H9 (cell line): ENCODE measurements at regions not wholly inside any gene's neighbourhood (a gene's known extent, or its start where the extent isn't known, plus 50 kb on each side); places are given as distances from the start of the nearest gene placed in this dataset.
"Not testable (repeated sequence)": the region's sequence is repeated elsewhere in the genome, so short reads cannot be mapped to it uniquely, and the experiment has no call there.

Experiments used
- DNase-seq: peaks from one replicate; pipeline ENCODE4 v3.0.0-alpha.2; 2017
- H2AFZ ChIP-seq: one replicate; pipeline ENCODE4 v1.6.1; 2013; ENCODE audit warnings: mild to moderate bottlenecking, low read length, control low read depth, moderate library complexity
- H2AK5ac ChIP-seq: 2 replicates; pipeline ENCODE4 v1.6.1; 2013; ENCODE audit warnings: low read length, control low read depth, mixed read lengths; ENCODE audit not compliant: insufficient read length
- H2BK120ac ChIP-seq: one replicate; pipeline ENCODE4 v1.6.1; 2013; ENCODE audit warnings: low read depth, mild to moderate bottlenecking, low read length, control low read depth, inconsistent platforms; ENCODE audit not compliant: poor library complexity, severe bottlenecking
- H2BK12ac ChIP-seq: 2 replicates; pipeline ENCODE4 v1.6.1; 2013; ENCODE audit warnings: low read length, control low read depth, mixed read lengths, low read depth; ENCODE audit not compliant: insufficient read length
- H2BK15ac ChIP-seq: 2 replicates; pipeline ENCODE4 v1.6.1; 2013; ENCODE audit warnings: low read depth, low read length, control low read depth
- H2BK20ac ChIP-seq: one replicate; pipeline ENCODE4 v1.6.1; 2013; ENCODE audit warnings: low read depth, mild to moderate bottlenecking, low read length, control low read depth, inconsistent platforms; ENCODE audit not compliant: poor library complexity, severe bottlenecking
- H2BK5ac ChIP-seq: 2 replicates; pipeline ENCODE4 v1.6.1; 2013; ENCODE audit warnings: low read length, control low read depth, mixed read lengths; ENCODE audit not compliant: insufficient read length
- H3K14ac ChIP-seq: 2 replicates; pipeline ENCODE4 v1.6.1; 2013; ENCODE audit warnings: low read length, control low read depth; ENCODE audit not compliant: insufficient read depth
- H3K18ac ChIP-seq: 2 replicates; pipeline ENCODE4 v1.6.1; 2013; ENCODE audit warnings: low read depth, mild to moderate bottlenecking, mixed read lengths, low read length, control low read depth; ENCODE audit not compliant: insufficient read length
- H3K23ac ChIP-seq: 2 replicates; pipeline ENCODE4 v1.6.1; 2013; ENCODE audit warnings: low read length, control low read depth, mixed read lengths, low read depth; ENCODE audit not compliant: insufficient read length
- H3K23me2 ChIP-seq: 2 replicates; pipeline ENCODE4 v1.6.1; 2013; ENCODE audit warnings: low read depth, mild to moderate bottlenecking, mixed read lengths, low read length, control low read depth; ENCODE audit not compliant: insufficient read length, poor library complexity, severe bottlenecking
- H3K27ac ChIP-seq: 2 replicates; pipeline ENCODE4 v1.5.1; 2013; ENCODE audit warnings: low read length, control low read depth, mixed read lengths, low read depth; ENCODE audit not compliant: insufficient read length
- H3K27me3 ChIP-seq: 2 replicates; pipeline ENCODE4 v1.6.1; 2013; ENCODE audit warnings: low read length, control low read depth, inconsistent platforms; ENCODE audit not compliant: insufficient read depth
- H3K4ac ChIP-seq: 2 replicates; pipeline ENCODE4 v1.6.1; 2013; ENCODE audit warnings: low read depth, mild to moderate bottlenecking, control low read depth, inconsistent platforms, low read length, moderate library complexity
- H3K4me1 ChIP-seq: 2 replicates; pipeline ENCODE4 v1.6.1; 2013; ENCODE audit warnings: low read length, control low read depth, inconsistent platforms; ENCODE audit not compliant: insufficient read depth
- H3K4me2 ChIP-seq: 2 replicates; pipeline ENCODE4 v1.6.1; 2013; ENCODE audit warnings: low read length, control low read depth, mixed read lengths; ENCODE audit not compliant: insufficient read length, insufficient read depth
- H3K56ac ChIP-seq: 2 replicates; pipeline ENCODE4 v1.6.1; 2013; ENCODE audit warnings: low read depth, mild to moderate bottlenecking, mixed read lengths, low read length, control low read depth; ENCODE audit not compliant: insufficient read length
- H3K79me1 ChIP-seq: 2 replicates; pipeline ENCODE4 v1.6.1; 2013; ENCODE audit warnings: low read depth, mild to moderate bottlenecking, moderate library complexity, low read length, control low read depth, inconsistent platforms; ENCODE audit not compliant: insufficient read depth, poor library complexity, severe bottlenecking
- H3K79me2 ChIP-seq: 2 replicates; pipeline ENCODE4 v1.6.1; 2013; ENCODE audit warnings: low read length, control low read depth, inconsistent platforms; ENCODE audit not compliant: insufficient read depth
- H3K9ac ChIP-seq: 2 replicates; pipeline ENCODE4 v1.6.1; 2013; ENCODE audit warnings: low read length, control low read depth, mixed read lengths; ENCODE audit not compliant: insufficient read length; ENCODE audit errors: extremely low read depth
- H3K9me3 ChIP-seq: one replicate; pipeline ENCODE4 v1.6.1; 2013; ENCODE audit warnings: low read depth, low read length, inconsistent platforms; ENCODE audit not compliant: control insufficient read depth
- H3T11ph ChIP-seq: one replicate; pipeline ENCODE4 v1.6.1; 2013; ENCODE audit warnings: mild to moderate bottlenecking, low read length, control low read depth, inconsistent platforms
- H4K20me1 ChIP-seq: one replicate; pipeline ENCODE4 v1.6.1; 2013; ENCODE audit not compliant: control insufficient read depth, insufficient read length, insufficient read depth
- H4K5ac ChIP-seq: 2 replicates; pipeline ENCODE4 v1.6.1; 2013; ENCODE audit warnings: low read depth, mild to moderate bottlenecking, mixed read lengths, low read length, control low read depth; ENCODE audit not compliant: insufficient read length
- H4K8ac ChIP-seq: replicated peaks from 2 replicates; pipeline ENCODE4 v1.6.1; 2013; ENCODE audit warnings: low read length, control low read depth, mixed read lengths, low read depth; ENCODE audit not compliant: insufficient read length
- H4K91ac ChIP-seq: 2 replicates; pipeline ENCODE4 v1.6.1; 2013; ENCODE audit warnings: low read depth, mild to moderate bottlenecking, moderate library complexity, mixed read lengths, low read length, control low read depth; ENCODE audit not compliant: insufficient read length
- H3K27ac Mint-ChIP-seq, 3 experiments: 2 replicates in 2 of 3; 3 replicates in 1 of 3; pipeline ENCODE4 v1.8.0; 2020 to 2021; ENCODE audit warnings: mixed read lengths in 3 of 3, mild to moderate bottlenecking in 1 of 3, moderate library complexity in 1 of 3
- H3K27me3 Mint-ChIP-seq: 2 replicates; pipeline ENCODE4 v1.8.0; 2021; ENCODE audit warnings: low read depth, mild to moderate bottlenecking, moderate library complexity, mixed read lengths
- H3K36me3 Mint-ChIP-seq, 3 experiments: 2 replicates in 2 of 3; 3 replicates in 1 of 3; pipeline ENCODE4 v1.8.0; 2020 to 2021; ENCODE audit warnings: low read depth in 3 of 3, mixed read lengths in 3 of 3; ENCODE audit not compliant: insufficient read depth in 1 of 3
- H3K4me1 Mint-ChIP-seq, 2 experiments: 2 replicates each; pipeline ENCODE4 v1.8.0; 2020; ENCODE audit warnings: mixed read lengths in 2 of 2
- H3K4me3 Mint-ChIP-seq, 2 experiments: 2 replicates in 1 of 2; 3 replicates in 1 of 2; pipeline ENCODE4 v1.8.0; 2020 to 2021; ENCODE audit warnings: mild to moderate bottlenecking in 2 of 2, mixed read lengths in 2 of 2, moderate library complexity in 1 of 2
- H3K9me3 Mint-ChIP-seq, 2 experiments: 2 replicates in 1 of 2; 3 replicates in 1 of 2; pipeline ENCODE4 v1.8.0; 2020; ENCODE audit warnings: mild to moderate bottlenecking in 2 of 2, mixed read lengths in 2 of 2, moderate library complexity in 1 of 2
- WGBS: extraction: QIAGEN DNeasy Blood & Tissue Kit; methylation state at CpG from one replicate; pipeline ENCODE4 v1.1.7; 2013; ENCODE audit warnings: missing lambda C conversion rate, low lambda C conversion rate, mixed read lengths; ENCODE audit not compliant: insufficient read length; ENCODE audit errors: extremely low coverage; 5-methylcytosine and 5-hydroxymethylcytosine counted together
- TF ChIP-seq, protein P1 (sequence below): fragments of 200-600 bp; sonication (generic); conservative IDR thresholded peaks from 3 replicates; pipeline ENCODE4 v1.8.0; 2021; ENCODE audit warnings: antibody characterized with exemption, mild to moderate bottlenecking

DNA sequence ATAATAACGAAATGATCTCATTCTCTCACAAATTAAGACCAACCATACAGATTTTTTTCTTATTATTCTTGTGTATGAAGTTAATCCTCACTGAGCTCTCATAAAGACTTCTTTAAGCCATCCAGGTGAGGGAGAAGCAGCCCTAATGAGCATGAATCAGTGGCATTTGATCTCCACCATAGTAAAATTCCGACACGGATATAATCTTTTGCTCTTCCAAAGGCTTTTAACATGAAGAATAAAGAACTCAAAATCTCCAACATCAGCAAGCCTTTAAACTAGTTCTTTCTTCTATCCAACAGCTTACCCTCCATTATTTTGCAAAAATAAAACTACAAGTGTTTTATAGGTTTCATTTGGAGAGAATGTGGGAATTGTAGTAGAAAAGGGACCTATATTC, 714.7 kb upstream of the NEGR1 start:
- no peak overlapping the region for H3K14ac ChIP-seq
- H3K23me2 ChIP-seq, result no peaks in the 10 kb centered on the region
- H2BK120ac ChIP-seq, result no peak overlapping the region
- H3K56ac ChIP-seq, result no peak overlapping the region
- no peaks in the 10 kb centered on the region for H3K27me3 ChIP-seq
- no peak overlapping the region for H4K5ac ChIP-seq
- no peak overlapping the region for H4K91ac ChIP-seq
- no peak overlapping the region for H3K27ac ChIP-seq
- no peak overlapping the region for H3K9ac ChIP-seq
- H3K4me1 ChIP-seq, result no peaks in the 10 kb centered on the region
- H3K79me2 ChIP-seq, result no peaks in the 10 kb centered on the region
- no peak overlapping the region for H2BK5ac ChIP-seq
- peaks cover 0 to 14% of the 10 kb centered on the region in 2 experiments; a peak in 2 of 4 replicates for H3K4me1 Mint-ChIP-seq
- H3K27me3 Mint-ChIP-seq, result no peaks in the 10 kb centered on the region
- no peak overlapping the region for H3K4me3 Mint-ChIP-seq
- TF ChIP-seq, protein P1, sequence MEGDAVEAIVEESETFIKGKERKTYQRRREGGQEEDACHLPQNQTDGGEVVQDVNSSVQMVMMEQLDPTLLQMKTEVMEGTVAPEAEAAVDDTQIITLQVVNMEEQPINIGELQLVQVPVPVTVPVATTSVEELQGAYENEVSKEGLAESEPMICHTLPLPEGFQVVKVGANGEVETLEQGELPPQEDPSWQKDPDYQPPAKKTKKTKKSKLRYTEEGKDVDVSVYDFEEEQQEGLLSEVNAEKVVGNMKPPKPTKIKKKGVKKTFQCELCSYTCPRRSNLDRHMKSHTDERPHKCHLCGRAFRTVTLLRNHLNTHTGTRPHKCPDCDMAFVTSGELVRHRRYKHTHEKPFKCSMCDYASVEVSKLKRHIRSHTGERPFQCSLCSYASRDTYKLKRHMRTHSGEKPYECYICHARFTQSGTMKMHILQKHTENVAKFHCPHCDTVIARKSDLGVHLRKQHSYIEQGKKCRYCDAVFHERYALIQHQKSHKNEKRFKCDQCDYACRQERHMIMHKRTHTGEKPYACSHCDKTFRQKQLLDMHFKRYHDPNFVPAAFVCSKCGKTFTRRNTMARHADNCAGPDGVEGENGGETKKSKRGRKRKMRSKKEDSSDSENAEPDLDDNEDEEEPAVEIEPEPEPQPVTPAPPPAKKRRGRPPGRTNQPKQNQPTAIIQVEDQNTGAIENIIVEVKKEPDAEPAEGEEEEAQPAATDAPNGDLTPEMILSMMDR, result no peak
- no peak overlapping the region for H2BK12ac ChIP-seq
- no peak overlapping the region for H3K4ac ChIP-seq
- H2AFZ ChIP-seq, result no peak overlapping the region
- H2AK5ac ChIP-seq, result no peak overlapping the region
- H2BK15ac ChIP-seq, result no peak overlapping the region
- peaks cover 17 to 19% (median 18%) of the 10 kb centered on the region in 3 experiments for H3K36me3 Mint-ChIP-seq
- H3K27ac Mint-ChIP-seq, result no peak overlapping the region
- peaks cover 11 to 15% of the 10 kb centered on the region in 2 experiments for H3K9me3 Mint-ChIP-seq
- no CpG with 5 or more reads among the region's 3 CpGs for WGBS
- no peak overlapping the region for H3K18ac ChIP-seq
- H4K20me1 ChIP-seq, result no peaks in the 10 kb centered on the region
- no peak overlapping the region for H3K23ac ChIP-seq
- H3K4me2 ChIP-seq, result no peak overlapping the region
- no peak overlapping the region for H4K8ac ChIP-seq
- no peak overlapping the region for H3T11ph ChIP-seq
- H3K79me1 ChIP-seq, result no peaks in the 10 kb centered on the region
- peaks cover 7% of the 10 kb centered on the region for H3K9me3 ChIP-seq
- H2BK20ac ChIP-seq, result no peak overlapping the region
- DNase-seq, result no peak

DNA sequence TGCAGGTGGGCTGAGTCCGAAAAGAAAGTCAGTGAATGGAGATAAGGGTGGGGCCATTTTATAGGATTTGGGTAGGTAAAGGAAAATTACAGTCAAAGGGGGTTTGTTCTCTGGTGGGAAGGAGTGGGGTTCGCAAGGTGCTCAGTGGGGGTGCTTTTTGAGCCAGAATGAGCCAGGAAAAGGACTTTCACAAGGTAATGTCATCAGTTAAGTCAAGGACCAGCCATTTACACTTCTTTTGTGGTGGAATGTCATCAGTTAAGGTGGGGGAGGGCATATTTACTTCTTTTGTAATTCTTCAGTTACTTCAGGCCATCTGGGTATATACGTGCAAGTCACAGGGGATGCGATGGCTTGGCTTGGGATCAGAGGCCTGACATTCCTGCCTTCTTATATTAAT, 705.5 kb upstream of the NEGR1 start:
- H3K56ac ChIP-seq, H3T11ph ChIP-seq, H3K4me1 ChIP-seq, H4K91ac ChIP-seq, H4K5ac ChIP-seq, H2BK5ac ChIP-seq, H3K79me1 ChIP-seq, H3K23ac ChIP-seq, H3K14ac ChIP-seq, H3K18ac ChIP-seq, H2BK12ac ChIP-seq, H2BK20ac ChIP-seq, H2BK120ac ChIP-seq, H3K9ac ChIP-seq, H3K4me2 ChIP-seq, H3K4ac ChIP-seq, H2AK5ac ChIP-seq, H3K79me2 ChIP-seq, H3K23me2 ChIP-seq, H2AFZ ChIP-seq, H4K8ac ChIP-seq, H3K27me3 ChIP-seq, H2BK15ac ChIP-seq, H3K9me3 ChIP-seq, H3K27me3 Mint-ChIP-seq, H4K20me1 ChIP-seq: not testable (repeated sequence)
- peak; percentile 62 for DNase-seq
- peak overlapping the region; percentile 94 for H3K27ac ChIP-seq
- Mint-ChIP-seq H3K4me3 (peak overlapping the region in 1 of 2 experiments; percentile 31; a peak in 2 of 5 replicates), H3K4me1 (peaks cover 32 to 51% of the 10 kb centered on the region in 2 experiments), H3K36me3 (peaks cover 18 to 37% (median 31%) of the 10 kb centered on the region in 3 experiments), H3K27ac (peak overlapping the region; percentile 46 to 98 (median 89)), H3K9me3 (peaks cover 13 to 18% of the 10 kb centered on the region in 2 experiments)
- WGBS, result no CpG with 5 or more reads among the region's 4 CpGs
